Parathyroid adenoma (tissue), 2 donors: ENCODE measurements at regions not wholly inside any gene's neighbourhood (a gene's known extent, or its start where the extent isn't known, plus 50 kb on each side); places are given as distances from the start of the nearest gene placed in this dataset.

ENCODE experiments used
- H2AFZ ChIP-seq: fragments of 300-600 bp; sonication (generic); one replicate; pipeline ENCODE4 v1.7.0; 2017; ENCODE audit warnings: antibody characterized with exemption, mild to moderate bottlenecking
- H3K27ac ChIP-seq: fragments of 300-600 bp; sonication (generic); one replicate; pipeline ENCODE4 v1.7.0; 2017
- H3K27me3 ChIP-seq: fragments of 300-600 bp; sonication (generic); one replicate; pipeline ENCODE4 v1.7.0; 2017; ENCODE audit warnings: low read length; ENCODE audit not compliant: control insufficient read depth, insufficient read depth
- H3K36me3 ChIP-seq: fragments of 300-600 bp; sonication (generic); one replicate; pipeline ENCODE4 v1.7.0; 2017; ENCODE audit warnings: low read length; ENCODE audit not compliant: control insufficient read depth, insufficient read depth
- H3K4me1 ChIP-seq: fragments of 300-600 bp; sonication (generic); one replicate; pipeline ENCODE4 v1.7.0; 2017; ENCODE audit warnings: control low read depth
- H3K4me2 ChIP-seq: fragments of 300-600 bp; sonication (generic); one replicate; pipeline ENCODE4 v1.7.0; 2017; ENCODE audit warnings: low read length
- H3K4me3 ChIP-seq: fragments of 300-600 bp; sonication (generic); one replicate; pipeline ENCODE4 v1.7.0; 2017; ENCODE audit warnings: low read depth, low read length
- H3K79me2 ChIP-seq: fragments of 300-600 bp; sonication (generic); one replicate; pipeline ENCODE4 v1.7.0; 2017; ENCODE audit warnings: control low read depth
- H3K9ac ChIP-seq: fragments of 300-600 bp; sonication (generic); one replicate; pipeline ENCODE4 v1.7.0; 2017; ENCODE audit warnings: mild to moderate bottlenecking
- H3K9me3 ChIP-seq: fragments of 300-600 bp; sonication (generic); one replicate; pipeline ENCODE4 v1.7.0; 2017; ENCODE audit warnings: low read length; ENCODE audit not compliant: control insufficient read depth
- CTCF ChIP-seq: fragments of 300-600 bp; sonication (generic); IDR thresholded peaks from one replicate; pipeline ENCODE4 v1.7.0; 2017; ENCODE audit warnings: antibody characterized with exemption, mild to moderate bottlenecking
- donor health status: primary hyperparathyroidism.

GRCh38 chr18:34028324-34028723, 196.4 kb downstream of the NOL4 start:
- Histone ChIP-seq H3K79me2 (no peaks in the 10 kb centered on the region), H3K36me3 (no peaks in the 10 kb centered on the region), H3K9ac (no peak overlapping the region), H3K27ac (no peak overlapping the region), H2AFZ (no peak overlapping the region), H3K27me3 (no peaks in the 10 kb centered on the region), H3K4me1 (no peaks in the 10 kb centered on the region), H3K4me2 (no peak overlapping the region), H3K9me3 (no peaks in the 10 kb centered on the region), H3K4me3 (no peak overlapping the region)
- no peak for TF ChIP-seq CTCF

- Histone ChIP-seq H3K9ac (no peak overlapping the region), H2AFZ (no peak overlapping the region), H3K79me2 (no peaks in the 10 kb centered on the region), H3K4me2 (no peak overlapping the region), H3K4me1 (no peaks in the 10 kb centered on the region), H3K9me3 (no peaks in the 10 kb centered on the region), H3K36me3 (no peaks in the 10 kb centered on the region), H3K4me3 (no peak overlapping the region), H3K27me3 (no peaks in the 10 kb centered on the region), H3K27ac (no peak overlapping the region)
- TF ChIP-seq CTCF: no peak
Measured at GRCh38 chr18:34025191-34025801, 199.4 kb downstream of the NOL4 start.

GRCh38 chr18:34023471-34023870, 201.2 kb downstream of the NOL4 start:
- Histone ChIP-seq H3K79me2 (no peaks in the 10 kb centered on the region), H3K4me3 (no peak overlapping the region), H3K27me3 (no peaks in the 10 kb centered on the region), H3K4me2 (no peak overlapping the region), H3K36me3 (no peaks in the 10 kb centered on the region), H3K4me1 (no peaks in the 10 kb centered on the region), H3K27ac (no peak overlapping the region), H3K9me3 (no peaks in the 10 kb centered on the region), H3K9ac (no peak overlapping the region), H2AFZ (no peak overlapping the region)
- no peak for TF ChIP-seq CTCF

- Histone ChIP-seq H3K9ac (no peak overlapping the region), H3K4me3 (no peak overlapping the region), H3K79me2 (no peaks in the 10 kb centered on the region), H3K27ac (no peak overlapping the region), H3K4me2 (no peak overlapping the region), H3K4me1 (no peaks in the 10 kb centered on the region), H3K36me3 (no peaks in the 10 kb centered on the region), H3K9me3 (no peaks in the 10 kb centered on the region), H2AFZ (no peak overlapping the region), H3K27me3 (no peaks in the 10 kb centered on the region)
- no peak for TF ChIP-seq CTCF
Measured at GRCh38 chr18:34018336-34018735, 206.4 kb downstream of the NOL4 start.

- no peak overlapping the region for H2AFZ ChIP-seq
- no peak overlapping the region for H3K27ac ChIP-seq
- no peaks in the 10 kb centered on the region for H3K4me1 ChIP-seq
- no peak overlapping the region for H3K4me2 ChIP-seq
- H3K9me3 ChIP-seq: no peaks in the 10 kb centered on the region
- H3K36me3 ChIP-seq: no peaks in the 10 kb centered on the region
- no peak for TF ChIP-seq CTCF
- no peak overlapping the region for H3K9ac ChIP-seq
- no peaks in the 10 kb centered on the region for H3K79me2 ChIP-seq
- no peak overlapping the region for H3K4me3 ChIP-seq
- no peaks in the 10 kb centered on the region for H3K27me3 ChIP-seq
Measured at GRCh38 chr18:34003687-34004086, 221.0 kb downstream of the NOL4 start.
